ENCODE measurements at regions not wholly inside any gene's neighbourhood (a gene's known extent, or its start where the extent isn't known, plus 50 kb on each side); places are given as distances from the start of the nearest gene placed in this dataset.

- no peaks in the 10 kb centered on the region for H3K4me1 Mint-ChIP-seq (ENCODE audit: low read depth)
- POLR2A ChIA-PET: no interaction called here
- intact Hi-C loops (cut with DNase I, micrococcal nuclease): no loop called here
- no peaks in the 10 kb centered on the region for H3K36me3 Mint-ChIP-seq (ENCODE audit: low read depth)
- Histone ChIP-seq H3K27ac (ENCODE audit: low read depth in 1 of 2, low read length in 2 of 2) (no peak overlapping the region), H3K27me3 (ENCODE audit: control insufficient read depth in 1 of 2, insufficient read depth in 2 of 2, low read length in 2 of 2) (peaks cover 0 to 13% of the 10 kb centered on the region in 2 experiments), H3K4me1 (ENCODE audit: insufficient read depth, low read length) (no peaks in the 10 kb centered on the region), H3K9me3 (ENCODE audit: control insufficient read depth in 1 of 2, insufficient read depth in 1 of 2, low read length in 2 of 2) (no peaks in the 10 kb centered on the region), H3K36me3 (ENCODE audit: insufficient read depth, low read length) (no peaks in the 10 kb centered on the region), H3K4me3 (ENCODE audit: low read length) (no peak overlapping the region)
- CTCF ChIA-PET: no interaction called here
- TF ChIP-seq CTCF (IDR thresholded peaks at IDR 0.05): no peak
- no peak overlapping the region for H3K4me3 Mint-ChIP-seq
- ATAC-seq (ENCODE audit: poor library complexity) (no peak), DNase-seq (no peak)
- no peak overlapping the region for H3K27ac Mint-ChIP-seq
- no peaks in the 10 kb centered on the region for H3K9me3 Mint-ChIP-seq
- peaks cover 10% of the 10 kb centered on the region for H3K27me3 Mint-ChIP-seq
Observed at GRCh38 chr16:80447241-80447640, 93.6 kb upstream of the DYNLRB2 start.

- Histone ChIP-seq H3K27ac (ENCODE audit: low read depth in 1 of 2, low read length in 2 of 2) (no peak overlapping the region), H3K4me1 (ENCODE audit: insufficient read depth, low read length) (peaks cover 5% of the 10 kb centered on the region), H3K27me3 (ENCODE audit: control insufficient read depth in 1 of 2, insufficient read depth in 2 of 2, low read length in 2 of 2) (no peaks in the 10 kb centered on the region), H3K36me3 (ENCODE audit: insufficient read depth, low read length) (no peaks in the 10 kb centered on the region), H3K4me3 (ENCODE audit: low read length) (no peak overlapping the region), H3K9me3 (ENCODE audit: control insufficient read depth in 1 of 2, insufficient read depth in 1 of 2, low read length in 2 of 2) (no peaks in the 10 kb centered on the region)
- CTCF ChIA-PET: no interaction called here
- intact Hi-C loops (cut with DNase I, micrococcal nuclease): no loop called here
- Mint-ChIP-seq H3K4me3 (no peak overlapping the region), H3K27me3 (peaks cover 6% of the 10 kb centered on the region), H3K27ac (no peak overlapping the region), H3K36me3 (ENCODE audit: low read depth) (no peaks in the 10 kb centered on the region), H3K4me1 (ENCODE audit: low read depth) (no peaks in the 10 kb centered on the region), H3K9me3 (no peaks in the 10 kb centered on the region)
- no peak for ATAC-seq (ENCODE audit: poor library complexity)
- POLR2A ChIA-PET: no interaction called here
- no peak for DNase-seq
- no peak for TF ChIP-seq CTCF (IDR thresholded peaks at IDR 0.05)
Observed at GRCh38 chr16:80442779-80443178, 98.0 kb upstream of the DYNLRB2 start.

DNA sequence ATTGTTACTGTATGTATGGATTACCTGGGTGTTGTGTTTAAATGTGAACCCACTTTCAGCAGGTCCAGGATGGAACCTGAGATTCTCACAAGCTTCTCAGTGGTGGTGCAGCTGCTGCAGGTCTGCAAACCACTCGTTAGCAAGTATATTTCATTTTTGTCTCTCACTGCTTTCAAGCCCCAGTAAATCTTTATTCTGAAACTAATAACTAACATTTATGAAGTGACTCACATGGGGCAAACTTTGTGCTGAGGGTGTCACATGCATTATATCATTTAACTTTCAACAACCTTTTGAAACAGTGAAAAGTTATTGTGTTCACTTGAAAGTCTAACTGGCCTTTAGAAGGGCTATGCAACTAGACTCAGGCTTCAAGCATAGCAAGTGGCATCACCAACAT is 98.9 kb upstream of the DYNLRB2 start:
- Histone ChIP-seq H3K36me3 (ENCODE audit: insufficient read depth, low read length) (no peaks in the 10 kb centered on the region), H3K27ac (ENCODE audit: low read depth in 1 of 2, low read length in 2 of 2) (no peak overlapping the region), H3K4me3 (ENCODE audit: low read length) (no peak overlapping the region), H3K27me3 (ENCODE audit: control insufficient read depth in 1 of 2, insufficient read depth in 2 of 2, low read length in 2 of 2) (no peaks in the 10 kb centered on the region), H3K9me3 (ENCODE audit: control insufficient read depth in 1 of 2, insufficient read depth in 1 of 2, low read length in 2 of 2) (no peaks in the 10 kb centered on the region), H3K4me1 (ENCODE audit: insufficient read depth, low read length) (peaks cover 5% of the 10 kb centered on the region)
- TF ChIP-seq CTCF (IDR thresholded peaks at IDR 0.05): no peak
- intact Hi-C loops (cut with DNase I, micrococcal nuclease): no loop called here
- ATAC-seq (ENCODE audit: poor library complexity) (no peak), DNase-seq (no peak)
- H3K4me3 Mint-ChIP-seq: no peak overlapping the region
- H3K27ac Mint-ChIP-seq: no peak overlapping the region
- H3K36me3 Mint-ChIP-seq (ENCODE audit: low read depth): no peaks in the 10 kb centered on the region
- ChIA-PET CTCF (no interaction called here), POLR2A (no interaction called here)
- H3K9me3 Mint-ChIP-seq: no peaks in the 10 kb centered on the region
- H3K27me3 Mint-ChIP-seq: peaks cover 13% of the 10 kb centered on the region
- no peaks in the 10 kb centered on the region for H3K4me1 Mint-ChIP-seq (ENCODE audit: low read depth)

Data from CD4-positive, alpha-beta T cell (primary cell).